A549 (cell line): ENCODE measurements at regions not wholly inside any gene's neighbourhood (a gene's known extent, or its start where the extent isn't known, plus 50 kb on each side); places are given as distances from the start of the nearest gene placed in this dataset.

ENCODE experiments used
- ATAC-seq, 2 experiments: fragments of 200-7000 bp in 1 of 2; fragments of >200 bp in 1 of 2; cut with Nextera tagmentation in 1 of 2; cut with Tn5 transposase in 1 of 2; 3 replicates each; pipeline versions ENCODE4 v1.8.0 to v1.9.1; 2018 to 2020; ENCODE audit warnings: mild to moderate bottlenecking in 1 of 2, moderate library complexity in 1 of 2
- CTCF ChIA-PET: fragments of 300-600 bp; sonication (Branson Sonifier 250); formaldehyde crosslinking; extraction: SDS; loops from one replicate; lab custom pipeline; 2021; ENCODE audit warnings: antibody characterized with exemption, inconsistent platforms; lab: Yijun Ruan, JAX
- POLR2A ChIA-PET: fragments of 350-600 bp; formaldehyde crosslinking; extraction: SDS; loops from one replicate; lab custom pipeline; 2021; ENCODE audit warnings: antibody characterized with exemption, inconsistent platforms; lab: Yijun Ruan, JAX
- DNase-seq, 2 experiments: peaks; one replicate each; pipeline versions ENCODE4 v3.0.0 to v3.0.0-alpha.2; 2011 to 2016; ENCODE audit warnings: low read depth in 1 of 2, low spot score in 1 of 2
- FAIRE-seq: peaks from 2 replicates; lab custom pipeline; 2011; peaks lifted over from hg19 to GRCh38; lab: Jason Lieb, UNC
- H3K27ac ChIP-seq, 2 experiments: fragments of >200 bp; sonication (Bioruptor Twin); formaldehyde crosslinking; 3 replicates each; pipeline ENCODE4 v1.5.1; 2016 to 2017
- H3K4me1 ChIP-seq: fragments of >200 bp; sonication (Bioruptor Twin); formaldehyde crosslinking; 3 replicates; pipeline ENCODE4 v1.6.1; 2016
- H3K4me2 ChIP-seq: fragments of >200 bp; sonication (Bioruptor Twin); formaldehyde crosslinking; 3 replicates; pipeline ENCODE4 v1.6.1; 2016
- H3K4me3 ChIP-seq: fragments of >200 bp; sonication (Bioruptor Twin); formaldehyde crosslinking; 3 replicates; pipeline ENCODE4 v1.5.1; 2016
- H3K9me3 ChIP-seq: fragments of >200 bp; sonication (Bioruptor Twin); formaldehyde crosslinking; 3 replicates; pipeline ENCODE4 v1.6.1; 2016
- CHD2 ChIP-seq: fragments of 150-350 bp; IDR thresholded peaks from 2 replicates; pipeline ENCODE4 v1.6.1; 2014; ENCODE audit warnings: low read length; ENCODE audit not compliant: partially characterized antibody
- CHD4 ChIP-seq: fragments of 200-600 bp; sonication (generic); IDR thresholded peaks from 2 replicates; pipeline ENCODE4 v1.6.1; 2016; ENCODE audit warnings: antibody characterized with exemption, mild to moderate bottlenecking, borderline replicate concordance
- EHMT2 ChIP-seq: fragments of 200-600 bp; sonication (generic); IDR thresholded peaks from 2 replicates; pipeline ENCODE4 v1.6.1; 2016; ENCODE audit warnings: antibody characterized with exemption, low read depth, mild to moderate bottlenecking, moderate library complexity
- GATA3 ChIP-seq: IDR thresholded peaks from 2 replicates; pipeline ENCODE4 v1.6.1; 2012; ENCODE audit warnings: borderline replicate concordance
- HEYL ChIP-seq: fragments of 250-450 bp; sonication (Bioruptor Pico); IDR thresholded peaks from 2 replicates; pipeline ENCODE4 v1.8.0; 2021; ENCODE audit warnings: mild to moderate bottlenecking, moderate library complexity
- JUN ChIP-seq, 2 experiments: fragments of >200 bp; sonication (Bioruptor Twin); formaldehyde crosslinking; IDR thresholded peaks; 2 replicates in 1 of 2; 3 replicates in 1 of 2; pipeline ENCODE4 v1.6.1; 2016 to 2017
- KDM5A ChIP-seq: fragments of 200-600 bp; sonication (generic); IDR thresholded peaks from 2 replicates; pipeline ENCODE4 v1.6.1; 2016; ENCODE audit warnings: antibody characterized with exemption, mild to moderate bottlenecking
- MAFK ChIP-seq: fragments of 450-650 bp; IDR thresholded peaks from 2 replicates; pipeline ENCODE4 v1.6.1; 2014; ENCODE audit not compliant: partially characterized antibody
- PHF8 ChIP-seq: fragments of 200-600 bp; sonication (generic); IDR thresholded peaks from 2 replicates; pipeline ENCODE4 v1.6.1; 2016; ENCODE audit warnings: low read depth, mild to moderate bottlenecking, antibody characterized with exemption, moderate library complexity, borderline replicate concordance
- POLR2AphosphoS2 ChIP-seq: conservative IDR thresholded peaks from 2 replicates; pipeline ENCODE4 v1.6.1; 2012; ENCODE audit warnings: low read length, improper control_type of control experiment, inconsistent platforms
- RAD21 ChIP-seq, 2 experiments: fragments of >200 bp in 1 of 2; sonication (Bioruptor Twin) in 1 of 2; formaldehyde crosslinking in 1 of 2; IDR thresholded peaks in 1 of 2; conservative IDR thresholded peaks in 1 of 2; 2 replicates in 1 of 2; 3 replicates in 1 of 2; pipeline ENCODE4 v1.6.1; 2012 to 2018; ENCODE audit warnings: inconsistent platforms in 1 of 2
- RARB ChIP-seq: fragments of 250-450 bp; sonication (Bioruptor Pico); IDR thresholded peaks from 2 replicates; pipeline ENCODE4 v1.8.0; 2021; ENCODE audit warnings: mild to moderate bottlenecking, moderate library complexity
- ZC3H11A ChIP-seq: fragments of 450-650 bp; IDR thresholded peaks from 2 replicates; pipeline ENCODE4 v1.6.1; 2014; ENCODE audit warnings: antibody characterized with exemption, mild to moderate bottlenecking
- ZNF302 ChIP-seq: fragments of 250-450 bp; sonication (Bioruptor Pico); IDR thresholded peaks from 2 replicates; pipeline ENCODE4 v1.9.0; 2021; ENCODE audit warnings: inconsistent platforms, mild to moderate bottlenecking, moderate library complexity
- ZSCAN20 ChIP-seq: fragments of 250-450 bp; sonication (Bioruptor Pico); IDR thresholded peaks from 2 replicates; pipeline ENCODE4 v1.8.0; 2022; ENCODE audit warnings: mild to moderate bottlenecking, moderate library complexity
- WGBS: methylation state at CpG from one replicate; pipeline ENCODE4 v1.1.6; 2017; ENCODE audit errors: missing lambda C conversion rate; 5-methylcytosine and 5-hydroxymethylcytosine counted together
- TF ChIP-seq, protein P1 (sequence below): fragments of >200 bp; sonication (Bioruptor Twin); formaldehyde crosslinking; IDR thresholded peaks from 2 replicates; pipeline ENCODE4 v1.6.1; 2016
- TF ChIP-seq, protein P2 (sequence below): IDR thresholded peaks from 2 replicates; pipeline ENCODE4 v1.6.1; 2012; ENCODE audit warnings: low read depth, borderline replicate concordance
- TF ChIP-seq, protein P3 (sequence below): fragments of >200 bp; sonication (Bioruptor Twin); formaldehyde crosslinking; IDR thresholded peaks from 3 replicates; pipeline ENCODE4 v1.5.1; 2016
- TF ChIP-seq, protein P4 (sequence below): IDR thresholded peaks from 2 replicates; pipeline ENCODE4 v1.6.1; 2012
- TF ChIP-seq, protein P5 (sequence below): fragments of >200 bp; sonication (Bioruptor Twin); formaldehyde crosslinking; IDR thresholded peaks from 3 replicates; pipeline ENCODE4 v1.6.1; 2016

DNA sequence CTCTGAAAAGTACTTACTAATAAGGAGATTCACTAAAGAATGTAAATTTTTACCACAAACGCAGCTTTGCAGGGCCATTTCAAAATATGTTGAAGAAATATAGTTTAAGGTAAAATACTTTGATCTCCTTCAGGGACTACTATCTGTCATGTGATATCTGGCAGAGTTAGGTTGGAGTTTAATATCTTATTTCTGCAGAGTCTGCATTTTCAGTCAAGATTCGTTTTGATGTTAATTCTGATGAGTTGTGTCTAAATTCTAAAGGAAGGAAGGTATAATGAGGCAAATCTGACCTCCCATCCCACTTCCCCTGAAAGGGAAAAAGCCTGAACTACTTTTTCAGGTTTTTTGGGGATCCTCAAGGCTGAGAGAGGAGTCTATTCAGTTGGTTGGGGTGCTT, 123.9 kb upstream of the TECRL start:
- ChIA-PET POLR2A (no interaction called here), CTCF (no interaction called here)
- Histone ChIP-seq H3K27ac (no peak overlapping the region), H3K4me3 (no peak overlapping the region), H3K9me3 (no peaks in the 10 kb centered on the region), H3K4me1 (no peaks in the 10 kb centered on the region), H3K4me2 (no peak overlapping the region)
- DNase-seq: no peak
- FAIRE-seq: no peak
- ATAC-seq: no peak
- TF ChIP-seq MAFK: peak; percentile 20
- TF ChIP-seq, protein P1, sequence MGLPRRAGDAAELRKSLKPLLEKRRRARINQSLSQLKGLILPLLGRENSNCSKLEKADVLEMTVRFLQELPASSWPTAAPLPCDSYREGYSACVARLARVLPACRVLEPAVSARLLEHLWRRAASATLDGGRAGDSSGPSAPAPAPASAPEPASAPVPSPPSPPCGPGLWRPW: no peak
- WGBS: 13% methylated on average over 2 of the region's 2 CpGs

DNA sequence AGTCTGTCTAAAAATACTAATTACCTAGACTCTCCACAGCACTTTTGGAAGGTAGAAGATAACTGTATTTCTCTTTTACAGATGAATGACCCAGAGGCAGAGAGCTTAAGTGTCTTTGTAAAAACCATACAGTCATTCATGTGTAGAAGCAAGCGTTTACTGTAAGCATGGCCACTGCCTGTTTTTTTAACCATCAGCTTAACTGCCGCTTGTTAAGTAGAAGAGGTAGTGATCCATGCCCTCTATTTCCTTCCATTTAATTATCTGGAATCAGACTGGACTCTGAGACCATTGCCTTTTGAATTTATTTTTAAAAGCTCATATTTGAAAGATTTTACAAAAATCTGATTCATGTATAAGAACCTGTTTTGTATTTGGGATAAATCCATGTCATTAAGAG, 111.2 kb upstream of the TECRL start:
- H3K4me2 ChIP-seq: no peak overlapping the region
- no peaks in the 10 kb centered on the region for H3K9me3 ChIP-seq
- DNase-seq (no peak), ATAC-seq (no peak)
- 80% methylated on average over 2 of the region's 2 CpGs for WGBS
- H3K27ac ChIP-seq: no peak overlapping the region
- no peak overlapping the region for H3K4me3 ChIP-seq
- POLR2A ChIA-PET: no interaction called here
- no peak for TF ChIP-seq KDM5A
- TF ChIP-seq, protein P2, sequence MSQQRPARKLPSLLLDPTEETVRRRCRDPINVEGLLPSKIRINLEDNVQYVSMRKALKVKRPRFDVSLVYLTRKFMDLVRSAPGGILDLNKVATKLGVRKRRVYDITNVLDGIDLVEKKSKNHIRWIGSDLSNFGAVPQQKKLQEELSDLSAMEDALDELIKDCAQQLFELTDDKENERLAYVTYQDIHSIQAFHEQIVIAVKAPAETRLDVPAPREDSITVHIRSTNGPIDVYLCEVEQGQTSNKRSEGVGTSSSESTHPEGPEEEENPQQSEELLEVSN: no peak
- TF ChIP-seq CHD2: no peak
- no peak for TF ChIP-seq HEYL (CRISPR knock-in tag)
- TF ChIP-seq, protein P3, sequence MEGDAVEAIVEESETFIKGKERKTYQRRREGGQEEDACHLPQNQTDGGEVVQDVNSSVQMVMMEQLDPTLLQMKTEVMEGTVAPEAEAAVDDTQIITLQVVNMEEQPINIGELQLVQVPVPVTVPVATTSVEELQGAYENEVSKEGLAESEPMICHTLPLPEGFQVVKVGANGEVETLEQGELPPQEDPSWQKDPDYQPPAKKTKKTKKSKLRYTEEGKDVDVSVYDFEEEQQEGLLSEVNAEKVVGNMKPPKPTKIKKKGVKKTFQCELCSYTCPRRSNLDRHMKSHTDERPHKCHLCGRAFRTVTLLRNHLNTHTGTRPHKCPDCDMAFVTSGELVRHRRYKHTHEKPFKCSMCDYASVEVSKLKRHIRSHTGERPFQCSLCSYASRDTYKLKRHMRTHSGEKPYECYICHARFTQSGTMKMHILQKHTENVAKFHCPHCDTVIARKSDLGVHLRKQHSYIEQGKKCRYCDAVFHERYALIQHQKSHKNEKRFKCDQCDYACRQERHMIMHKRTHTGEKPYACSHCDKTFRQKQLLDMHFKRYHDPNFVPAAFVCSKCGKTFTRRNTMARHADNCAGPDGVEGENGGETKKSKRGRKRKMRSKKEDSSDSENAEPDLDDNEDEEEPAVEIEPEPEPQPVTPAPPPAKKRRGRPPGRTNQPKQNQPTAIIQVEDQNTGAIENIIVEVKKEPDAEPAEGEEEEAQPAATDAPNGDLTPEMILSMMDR: no peak
- no peak for TF ChIP-seq ZNF302 (CRISPR knock-in tag)
- TF ChIP-seq, all 56 proteins: peak for 0
- no peaks in the 10 kb centered on the region for H3K4me1 ChIP-seq
- CTCF ChIA-PET: no interaction called here
- FAIRE-seq: no peak

DNA sequence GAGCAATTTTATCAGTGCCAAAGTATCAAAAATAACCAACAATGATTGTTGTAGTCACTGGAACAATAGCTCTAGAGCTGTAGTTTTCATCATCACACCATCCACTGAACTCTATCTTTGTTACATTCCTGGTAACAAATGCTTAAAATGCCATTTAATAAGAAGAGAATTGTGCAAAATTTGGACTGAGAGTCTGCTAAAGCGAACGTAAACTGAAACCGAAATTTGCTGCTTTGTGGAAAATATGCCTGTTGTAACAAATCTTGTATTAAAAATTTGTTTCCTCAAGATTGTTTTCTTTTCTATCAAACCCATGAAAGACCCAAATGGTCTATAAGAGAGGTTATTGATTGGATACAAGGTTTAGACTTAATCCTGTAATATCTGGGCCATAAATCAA, 109.3 kb upstream of the TECRL start:
- CTCF ChIA-PET: interaction anchor here (1.8 kb wide), 1 partner anchor 19 kb away, joined by 3 read pairs; no protein-coding TSS in a partner anchor
- H3K9me3 ChIP-seq: no peaks in the 10 kb centered on the region
- POLR2A ChIA-PET: no interaction called here
- ATAC-seq: no peak
- no peak overlapping the region for H3K4me2 ChIP-seq
- no peaks in the 10 kb centered on the region for H3K4me1 ChIP-seq
- no peak for DNase-seq
- no peak for FAIRE-seq
- H3K4me3 ChIP-seq: no peak overlapping the region
- TF ChIP-seq KDM5A: no peak
- no peak for TF ChIP-seq RARB
- TF ChIP-seq JUN (IDR thresholded peaks at IDR 0.05): no peak
- TF ChIP-seq, protein P4, sequence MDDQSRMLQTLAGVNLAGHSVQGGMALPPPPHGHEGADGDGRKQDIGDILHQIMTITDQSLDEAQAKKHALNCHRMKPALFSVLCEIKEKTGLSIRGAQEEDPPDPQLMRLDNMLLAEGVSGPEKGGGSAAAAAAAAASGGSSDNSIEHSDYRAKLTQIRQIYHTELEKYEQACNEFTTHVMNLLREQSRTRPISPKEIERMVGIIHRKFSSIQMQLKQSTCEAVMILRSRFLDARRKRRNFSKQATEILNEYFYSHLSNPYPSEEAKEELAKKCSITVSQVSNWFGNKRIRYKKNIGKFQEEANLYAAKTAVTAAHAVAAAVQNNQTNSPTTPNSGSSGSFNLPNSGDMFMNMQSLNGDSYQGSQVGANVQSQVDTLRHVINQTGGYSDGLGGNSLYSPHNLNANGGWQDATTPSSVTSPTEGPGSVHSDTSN: no peak
- TF ChIP-seq CHD2: no peak
- no peak for TF ChIP-seq EHMT2
- TF ChIP-seq ZSCAN20: no peak
- TF ChIP-seq ZC3H11A: no peak
- 77% methylated on average over 3 of the region's 3 CpGs for WGBS
- H3K27ac ChIP-seq: no peak overlapping the region

DNA sequence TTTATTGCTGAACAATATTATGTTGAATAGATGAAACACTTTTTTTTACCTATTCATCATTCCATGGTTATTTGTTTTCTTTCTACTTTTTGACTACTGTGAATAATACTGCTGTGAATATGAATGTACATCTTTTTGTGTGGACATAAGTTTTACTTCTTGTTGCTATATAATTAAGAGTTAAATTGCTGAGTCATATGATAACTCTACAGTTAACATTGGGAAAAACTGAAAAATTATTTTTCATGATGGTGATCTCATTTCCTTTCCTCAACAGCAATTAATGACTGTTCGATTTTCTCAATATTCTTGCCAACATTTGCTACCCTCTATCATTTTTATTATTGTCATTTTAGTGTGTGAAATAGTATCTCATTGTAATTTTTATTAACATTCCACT, 106.9 kb upstream of the TECRL start:
- Histone ChIP-seq H3K27ac (no peak overlapping the region), H3K9me3 (no peaks in the 10 kb centered on the region), H3K4me1 (no peaks in the 10 kb centered on the region), H3K4me2 (no peak overlapping the region), H3K4me3 (no peak overlapping the region)
- CTCF ChIA-PET: no interaction called here
- DNase-seq (no peak), ATAC-seq (no peak), FAIRE-seq (no peak)
- POLR2A ChIA-PET: no interaction called here
- 12% methylated on average over 1 of the region's 1 CpG for WGBS
- no peak for TF ChIP-seq POLR2AphosphoS2
- no peak for TF ChIP-seq CHD4
- TF ChIP-seq, protein P3: no peak
- TF ChIP-seq PHF8: no peak
- no peak for TF ChIP-seq GATA3
- no peak for TF ChIP-seq RAD21 (conservative IDR thresholded peaks at IDR 0.05 in 1 of 2, IDR thresholded peaks at IDR 0.05 in 1 of 2)
- no peak for TF ChIP-seq JUN (IDR thresholded peaks at IDR 0.05)
- TF ChIP-seq, protein P1: no peak
- TF ChIP-seq, protein P5, sequence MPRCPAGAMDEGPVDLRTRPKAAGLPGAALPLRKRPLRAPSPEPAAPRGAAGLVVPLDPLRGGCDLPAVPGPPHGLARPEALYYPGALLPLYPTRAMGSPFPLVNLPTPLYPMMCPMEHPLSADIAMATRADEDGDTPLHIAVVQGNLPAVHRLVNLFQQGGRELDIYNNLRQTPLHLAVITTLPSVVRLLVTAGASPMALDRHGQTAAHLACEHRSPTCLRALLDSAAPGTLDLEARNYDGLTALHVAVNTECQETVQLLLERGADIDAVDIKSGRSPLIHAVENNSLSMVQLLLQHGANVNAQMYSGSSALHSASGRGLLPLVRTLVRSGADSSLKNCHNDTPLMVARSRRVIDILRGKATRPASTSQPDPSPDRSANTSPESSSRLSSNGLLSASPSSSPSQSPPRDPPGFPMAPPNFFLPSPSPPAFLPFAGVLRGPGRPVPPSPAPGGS: no peak
